HCT116 (cell line): ENCODE measurements at regions not wholly inside any gene's neighbourhood (a gene's known extent, or its start where the extent isn't known, plus 50 kb on each side); places are given as distances from the start of the nearest gene placed in this dataset.

Experiments used
- ATAC-seq: fragments of 200-7000 bp; cut with Tn5 transposase; 2 replicates; pipeline ENCODE4 v1.9.1; 2020; ENCODE audit warnings: mild to moderate bottlenecking, moderate library complexity
- BruUV-seq: library from RNA; stranded (reverse); fragments of 400-500 nt; replicated peaks from 2 replicates; lab custom pipeline; 2021; lab: Mats Ljungman, UMichigan
- CTCF ChIA-PET: fragments of 300-600 bp; sonication (Branson Sonifier 250); formaldehyde crosslinking; loops from one replicate; lab custom pipeline; 2021; ENCODE audit warnings: antibody characterized with exemption; lab: Charles Lee
- POLR2A ChIA-PET: fragments of 300-600, 350-600 bp; sonication (Branson Sonifier 250); formaldehyde crosslinking; loops from one replicate; lab custom pipeline; 2021; ENCODE audit warnings: antibody characterized with exemption; lab: Charles Lee
- RAD21 ChIA-PET, 2 experiments: fragments of 300-600 bp; sonication (Branson Sonifier 250); formaldehyde crosslinking; loops; one replicate each; lab custom pipeline; 2023; ENCODE audit warnings: low total read pairs in 2 of 2; ENCODE audit not compliant: uncharacterized antibody in 2 of 2, unreplicated experiment in 2 of 2, low non-redundant PET in 1 of 2; lab: Charles Lee
- DNase-seq: peaks from one replicate; pipeline ENCODE4 v3.0.0-alpha.2; 2010; ENCODE audit warnings: low read depth, low spot score
- H2AFZ ChIP-seq: fragments of 200-600 bp; shearing (Covaris generic), sonication (generic); 2 replicates; pipeline ENCODE4 v1.6.1; 2017; ENCODE audit warnings: low read depth, mixed run types, mixed read lengths, antibody characterized with exemption, low read length; ENCODE audit not compliant: poor library complexity, severe bottlenecking
- H3K27ac ChIP-seq: 2 replicates; pipeline ENCODE4 v1.5.1; 2012; ENCODE audit warnings: low read depth, low read length
- H3K27me3 ChIP-seq: fragments of 200-600 bp; sonication (generic); 2 replicates; pipeline ENCODE4 v1.6.1; 2016; ENCODE audit warnings: mixed run types, low read length, mixed read lengths; ENCODE audit not compliant: insufficient read depth
- H3K36me3 ChIP-seq, 2 experiments: fragments of 200-500 bp in 1 of 2; fragments of 200-600 bp in 1 of 2; sonication (Bioruptor generic) in 1 of 2; sonication (generic) in 1 of 2; 2 replicates each; pipeline versions ENCODE4 v1.5.1 to v1.6.1; 2014 to 2016; ENCODE audit warnings: low read length in 2 of 2, inconsistent platforms in 1 of 2, mixed read lengths in 1 of 2, mixed run types in 1 of 2; ENCODE audit not compliant: insufficient read depth in 2 of 2, control insufficient read depth in 1 of 2
- H3K4me1 ChIP-seq, 2 experiments: fragments of 200-600 bp in 1 of 2; sonication (generic) in 1 of 2; 2 replicates each; pipeline versions ENCODE4 v1.5.1 to v1.6.1; 2012 to 2017; ENCODE audit warnings: low read length in 2 of 2, inconsistent platforms in 1 of 2, mild to moderate bottlenecking in 1 of 2, mixed read lengths in 1 of 2, mixed run types in 1 of 2, moderate library complexity in 1 of 2; ENCODE audit not compliant: insufficient read depth in 2 of 2, control insufficient read depth in 1 of 2
- H3K4me2 ChIP-seq: fragments of 200-600 bp; sonication (generic); 2 replicates; pipeline ENCODE4 v1.6.1; 2017; ENCODE audit warnings: mixed run types, low read length, mixed read lengths
- H3K4me3 ChIP-seq, 2 experiments: fragments of 200-600 bp in 1 of 2; sonication (generic) in 1 of 2; replicated peaks in 1 of 2; 2 replicates each; pipeline ENCODE4 v1.5.1; 2011 to 2016; ENCODE audit warnings: low read length in 2 of 2, control low read depth in 1 of 2, low read depth in 1 of 2, mild to moderate bottlenecking in 1 of 2, mixed read lengths in 1 of 2, mixed run types in 1 of 2
- H3K79me2 ChIP-seq: fragments of 200-600 bp; sonication (generic); 2 replicates; pipeline ENCODE4 v1.6.1; 2017; ENCODE audit warnings: mild to moderate bottlenecking, mixed run types, low read length, moderate library complexity, mixed read lengths; ENCODE audit not compliant: insufficient read depth
- H3K9ac ChIP-seq: fragments of 200-600 bp; sonication (generic); 2 replicates; pipeline ENCODE4 v1.6.1; 2016; ENCODE audit warnings: low read length, mixed read lengths
- H3K9me2 ChIP-seq: fragments of 200-600 bp; sonication (generic), shearing (Covaris generic); 2 replicates; pipeline ENCODE4 v1.6.1; 2017; ENCODE audit warnings: mixed run types, mild to moderate bottlenecking, moderate library complexity; ENCODE audit not compliant: insufficient read depth
- H3K9me3 ChIP-seq, 2 experiments: fragments of 200-500 bp in 1 of 2; fragments of 200-600 bp in 1 of 2; sonication (Bioruptor generic) in 1 of 2; sonication (generic) in 1 of 2; 2 replicates each; pipeline ENCODE4 v1.6.1; 2014 to 2017; ENCODE audit warnings: low read length in 2 of 2, mixed read lengths in 2 of 2, inconsistent platforms in 1 of 2, low read depth in 1 of 2, mild to moderate bottlenecking in 1 of 2, mixed run types in 1 of 2, moderate library complexity in 1 of 2; ENCODE audit not compliant: control insufficient read depth in 1 of 2, insufficient read depth in 1 of 2
- H4K20me1 ChIP-seq: fragments of 200-600 bp; sonication (generic), shearing (Covaris generic); 2 replicates; pipeline ENCODE4 v1.6.1; 2017; ENCODE audit warnings: mixed run types, mild to moderate bottlenecking, moderate library complexity; ENCODE audit not compliant: insufficient read depth
- ATF3 ChIP-seq: IDR thresholded peaks from 2 replicates; pipeline ENCODE4 v1.6.1; 2012
- CBX3 ChIP-seq: IDR thresholded peaks from 2 replicates; pipeline ENCODE4 v1.6.1; 2012; ENCODE audit warnings: low read depth
- CEBPB ChIP-seq: IDR thresholded peaks from 2 replicates; pipeline ENCODE4 v1.6.1; 2012; ENCODE audit warnings: low read depth
- EGR1 ChIP-seq: IDR thresholded peaks from 2 replicates; pipeline ENCODE4 v1.6.1; 2012; ENCODE audit warnings: low read depth
- ELF1 ChIP-seq: IDR thresholded peaks from 2 replicates; pipeline ENCODE4 v1.6.1; 2012; ENCODE audit warnings: low read depth, borderline replicate concordance
- EZH2 ChIP-seq: fragments of 200-600 bp; sonication (generic); IDR thresholded peaks from 2 replicates; pipeline ENCODE4 v1.6.1; 2017; ENCODE audit warnings: antibody characterized with exemption, mixed run types
- EZH2phosphoT487 ChIP-seq: fragments of 200-600 bp; IDR thresholded peaks from 2 replicates; pipeline ENCODE4 v1.6.1; 2018; ENCODE audit warnings: antibody characterized with exemption, borderline replicate concordance
- FOSL1 ChIP-seq: IDR thresholded peaks from 2 replicates; pipeline ENCODE4 v1.6.1; 2012; ENCODE audit warnings: low read depth
- JUND ChIP-seq: IDR thresholded peaks from 2 replicates; pipeline ENCODE4 v1.6.1; 2012
- MAX ChIP-seq: IDR thresholded peaks from 2 replicates; pipeline ENCODE4 v1.6.1; 2012
- POLR2A ChIP-seq: IDR thresholded peaks from 2 replicates; pipeline ENCODE4 v1.7.0; 2011; ENCODE audit warnings: borderline replicate concordance; ENCODE audit not compliant: insufficient read depth, insufficient read length; ENCODE audit errors: extremely low read depth
- POLR2AphosphoS5 ChIP-seq: IDR thresholded peaks from 2 replicates; pipeline ENCODE4 v1.6.1; 2011; ENCODE audit warnings: mild to moderate bottlenecking, low read depth, low read length, moderate library complexity
- RAD21 ChIP-seq: IDR thresholded peaks from 2 replicates; pipeline ENCODE4 v1.6.1; 2012; ENCODE audit warnings: low read depth, mild to moderate bottlenecking
- REST ChIP-seq: IDR thresholded peaks from 2 replicates; pipeline ENCODE4 v1.6.1; 2012; ENCODE audit warnings: low read depth
- SIN3A ChIP-seq: IDR thresholded peaks from 2 replicates; pipeline ENCODE4 v1.6.1; 2012; ENCODE audit warnings: low read depth
- SP1 ChIP-seq: IDR thresholded peaks from 2 replicates; pipeline ENCODE4 v1.6.1; 2012; ENCODE audit warnings: low read depth
- TCF7L2 ChIP-seq: IDR thresholded peaks from 2 replicates; pipeline ENCODE4 v1.7.0; 2011; ENCODE audit warnings: borderline replicate concordance, inconsistent platforms; ENCODE audit not compliant: insufficient read depth, insufficient read length; ENCODE audit errors: extremely low read depth
- YY1 ChIP-seq: IDR thresholded peaks from 2 replicates; pipeline ENCODE4 v1.6.1; 2011; ENCODE audit warnings: low read length, low read depth, moderate library complexity, mild to moderate bottlenecking; ENCODE audit not compliant: insufficient replicate concordance; ENCODE audit errors: extremely low read depth
- ZBTB33 ChIP-seq: IDR thresholded peaks from 2 replicates; pipeline ENCODE4 v1.6.1; 2011; ENCODE audit warnings: mild to moderate bottlenecking, low read length, moderate library complexity; ENCODE audit not compliant: insufficient replicate concordance; ENCODE audit errors: extremely low read depth
- ZNF274 ChIP-seq: fragments of 200-500 bp; sonication (Bioruptor generic); IDR thresholded peaks from 2 replicates; pipeline ENCODE4 v1.6.1; 2014; ENCODE audit warnings: mild to moderate bottlenecking, low read depth, low read length, inconsistent platforms
- intact Hi-C: fragments of 100-400 bp; cut with micrococcal nuclease; formaldehyde crosslinking; loops from 2 replicates; pipeline ENCODE4 v1.10.0; 2022

GRCh38 chr10:3339121-3339520 is 166.5 kb upstream of the PITRM1 start:
- Histone ChIP-seq H3K27ac (no peak overlapping the region), H3K9ac (no peak overlapping the region), H3K27me3 (0 out of 2 replicates have a peak, but pooled peaks cover 5% of the 10 kb centered on the region), H3K4me1 (no peaks in the 10 kb centered on the region), H3K4me2 (no peak overlapping the region), H3K9me2 (no peaks in the 10 kb centered on the region), H3K9me3 (no peaks in the 10 kb centered on the region), H2AFZ (no peak overlapping the region), H3K4me3 (no peak overlapping the region), H4K20me1 (no peaks in the 10 kb centered on the region), H3K79me2 (no peaks in the 10 kb centered on the region), H3K36me3 (no peaks in the 10 kb centered on the region)
- TF ChIP-seq ZNF274 (no peak), FOSL1 (no peak), EZH2phosphoT487 (no peak), CBX3 (no peak), SP1 (no peak), REST (no peak), JUND (no peak), RAD21 (no peak), SIN3A (no peak), EZH2 (no peak), ZBTB33 (no peak), TCF7L2 (no peak), ELF1 (no peak), POLR2A (no peak), YY1 (no peak), ATF3 (no peak), POLR2AphosphoS5 (no peak), MAX (no peak), EGR1 (no peak), CEBPB (no peak)
- DNase-seq (no peak), ATAC-seq (no peak)
- BruUV-seq: no TSS peak
- intact Hi-C loops: no loop called here
- RAD21 ChIA-PET: no interaction called here
- CTCF ChIA-PET: no interaction called here
- POLR2A ChIA-PET: no interaction called here
